NCI-H526 treated with DMSO at 0.1 percent for 48 hours (cell line): ENCODE measurements at regions not wholly inside any gene's neighbourhood (a gene's known extent, or its start where the extent isn't known, plus 50 kb on each side); places are given as distances from the start of the nearest gene placed in this dataset.
"Not testable (repeated sequence)": the region's sequence is repeated elsewhere in the genome, so short reads cannot be mapped to it uniquely, and the experiment has no call there.

Experiments used
- DNase-seq: peaks from one replicate; lab custom pipeline; 2025; lab: John Stamatoyannopoulos, UW

DNA sequence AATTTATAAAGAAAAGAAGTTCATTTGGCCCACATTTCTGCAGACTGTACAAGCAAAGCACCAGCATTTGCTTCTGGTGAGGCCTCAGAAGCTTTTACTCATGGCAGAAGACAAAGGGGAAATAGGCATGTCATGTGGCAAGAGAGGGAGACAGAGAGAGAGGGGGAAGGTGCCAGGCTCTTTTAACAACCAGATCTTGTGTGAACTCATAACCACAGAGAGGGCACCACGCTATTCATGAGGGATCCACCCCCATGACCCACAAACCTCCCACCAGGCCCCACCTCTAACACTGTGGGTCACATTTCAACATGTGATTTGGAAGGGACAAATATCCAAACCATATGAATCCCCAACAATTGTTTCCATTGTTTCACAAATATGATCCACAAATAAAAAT, 467.9 kb downstream of the SIPA1L2 start:
- DNase-seq: no peak

DNA sequence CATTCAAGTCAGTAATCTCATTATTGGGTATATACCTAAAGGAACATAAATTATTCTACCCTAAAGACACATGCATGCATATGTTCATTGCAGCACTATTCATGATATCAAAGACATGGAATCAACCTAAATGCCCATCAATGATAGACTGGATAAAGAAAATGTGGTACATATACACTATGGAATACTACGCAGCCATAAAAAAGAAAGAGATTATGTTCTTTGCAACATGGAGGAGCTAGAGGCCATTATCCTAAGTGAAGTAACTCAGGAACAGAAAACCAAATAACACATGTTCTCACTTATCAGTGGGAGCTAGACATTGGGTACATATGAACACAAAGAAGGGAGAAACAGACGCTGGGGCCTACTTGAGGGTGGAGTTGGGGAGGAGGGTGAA, 471.4 kb downstream of the SIPA1L2 start:
- DNase-seq: not testable (repeated sequence)

DNA sequence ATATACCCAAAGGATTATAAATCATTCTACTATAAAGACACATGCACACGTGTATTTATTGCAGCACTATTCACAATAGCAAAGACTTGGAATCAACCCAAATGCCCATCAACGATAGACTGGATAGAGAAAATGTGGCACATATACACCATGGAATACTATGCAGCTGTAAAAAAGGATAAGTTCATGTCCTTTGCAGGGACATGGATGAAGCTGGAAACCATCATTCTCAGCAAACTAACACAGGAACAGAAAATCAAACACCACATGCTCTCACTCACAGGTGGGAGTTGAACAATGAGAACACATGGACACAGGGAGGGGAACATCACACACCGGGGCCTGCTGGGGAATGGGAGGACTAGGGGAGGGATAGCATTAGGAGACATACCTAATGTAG, 473.9 kb downstream of the SIPA1L2 start:
- DNase-seq: not testable (repeated sequence)

DNA sequence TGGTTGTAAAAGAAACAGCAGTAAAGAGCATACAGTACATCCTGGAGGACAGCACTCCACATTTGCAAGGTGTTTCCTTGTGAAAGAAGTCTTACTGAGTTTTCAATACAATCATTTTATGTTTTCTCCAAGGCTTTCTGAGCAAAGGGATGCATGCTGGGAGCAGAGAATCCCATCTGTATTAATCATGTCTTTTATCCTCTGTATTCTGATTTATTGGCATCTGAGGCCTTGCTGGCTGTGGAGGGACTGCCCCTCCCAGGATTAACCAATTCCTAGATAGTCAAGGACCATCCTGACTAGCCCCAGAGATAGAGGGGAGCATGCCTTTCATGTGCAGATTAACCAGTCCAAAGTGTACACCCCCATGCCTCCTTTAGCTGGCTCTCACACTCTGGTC, 476.3 kb downstream of the SIPA1L2 start:
- no peak for DNase-seq

GRCh38 chr1:232150770-232151548, 479.0 kb downstream of the SIPA1L2 start:
- no peak for DNase-seq

GRCh38 chr1:232149287-232150201, 480.4 kb downstream of the SIPA1L2 start:
- DNase-seq: no peak

DNA sequence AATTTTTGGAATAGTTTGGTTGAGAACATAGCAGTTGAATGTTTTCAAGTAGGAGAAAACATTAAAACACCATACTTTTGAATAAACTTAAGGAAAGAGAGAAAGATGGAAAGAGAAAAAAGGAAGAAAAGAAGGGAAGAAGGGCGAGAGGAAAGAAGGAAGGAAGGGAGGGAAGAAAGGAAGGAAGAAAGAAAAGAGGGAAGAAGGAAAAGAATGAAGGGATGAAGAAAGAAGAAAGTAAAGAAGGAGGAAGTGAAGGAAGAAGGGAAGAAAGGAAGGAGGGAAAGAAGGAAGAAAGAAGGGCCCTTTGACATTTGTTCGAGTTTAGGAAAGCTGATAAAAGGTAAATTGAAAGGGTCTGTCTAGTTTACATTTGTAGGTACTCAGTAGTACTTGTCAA, 482.7 kb downstream of the SIPA1L2 start:
- no peak for DNase-seq

DNA sequence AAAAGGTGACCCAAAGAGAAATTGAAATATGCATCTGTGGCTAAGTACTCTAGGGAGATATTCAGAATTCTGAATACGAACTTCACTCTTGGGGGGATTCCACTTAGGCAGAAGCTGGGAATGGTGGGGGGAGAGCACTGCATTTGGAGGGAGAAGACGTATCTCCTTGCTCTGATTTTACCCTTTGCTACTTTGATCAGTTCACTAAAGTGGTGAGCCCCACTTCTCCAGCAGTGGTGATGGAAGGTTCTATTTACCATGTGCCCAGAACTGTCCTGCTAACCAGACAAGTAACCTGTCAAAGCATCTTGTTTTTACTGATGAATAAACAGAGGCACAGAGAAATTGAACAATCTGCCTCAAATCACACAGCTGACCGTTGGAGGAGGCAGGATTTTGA, 483.4 kb downstream of the SIPA1L2 start:
- no peak for DNase-seq

- no peak for DNase-seq
Measured at GRCh38 chr1:232145768-232146167, 484.2 kb downstream of the SIPA1L2 start.

GRCh38 chr1:232144696-232145230, 485.2 kb downstream of the SIPA1L2 start:
- no peak for DNase-seq

- DNase-seq: no peak
Measured at GRCh38 chr1:232143315-232143886, 486.5 kb downstream of the SIPA1L2 start.

GRCh38 chr1:232142403-232143314, 487.3 kb downstream of the SIPA1L2 start:
- no peak for DNase-seq

DNA sequence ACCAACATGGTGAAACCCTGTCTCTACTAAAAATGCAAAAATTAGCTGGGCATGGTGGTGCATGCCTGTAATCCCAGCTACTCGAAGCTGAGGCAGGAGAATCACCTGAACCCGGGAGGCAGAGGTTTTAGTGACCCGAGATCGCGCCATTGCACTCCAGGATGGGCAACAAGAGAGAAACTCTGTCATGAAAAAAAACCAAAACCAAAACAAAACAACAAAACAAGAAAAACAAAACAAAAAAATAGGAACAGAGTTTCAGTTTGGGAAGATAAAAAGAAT, 488.8 kb downstream of the SIPA1L2 start:
- DNase-seq: not testable (repeated sequence)

GRCh38 chr1:232140419-232141166, 489.3 kb downstream of the SIPA1L2 start:
- no peak for DNase-seq

DNA sequence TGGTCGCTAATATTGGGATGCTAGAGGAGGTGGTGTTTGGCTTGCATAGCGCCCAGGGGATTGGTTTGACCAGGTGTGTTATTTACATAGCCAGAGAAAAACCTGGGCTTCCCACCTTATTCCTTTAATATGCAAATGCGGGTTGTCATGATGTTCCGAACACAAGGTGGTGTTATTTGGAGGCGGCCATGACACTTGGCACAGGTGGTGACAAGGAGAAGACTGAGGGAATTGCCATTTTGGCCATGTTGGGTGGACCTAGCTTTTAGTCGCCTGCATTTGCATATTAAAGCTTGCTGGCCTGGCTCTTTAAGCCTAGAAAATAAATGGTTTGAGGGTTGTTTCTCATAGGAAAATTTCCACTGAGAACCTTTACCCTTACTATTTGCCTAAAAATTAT, 490.5 kb downstream of the SIPA1L2 start:
- DNase-seq: no peak

GRCh38 chr1:232138044-232138443, 491.9 kb downstream of the SIPA1L2 start:
- no peak for DNase-seq

GRCh38 chr1:232137066-232137465, 492.9 kb downstream of the SIPA1L2 start:
- no peak for DNase-seq

GRCh38 chr1:232136136-232136535, 493.8 kb downstream of the SIPA1L2 start:
- no peak for DNase-seq

DNA sequence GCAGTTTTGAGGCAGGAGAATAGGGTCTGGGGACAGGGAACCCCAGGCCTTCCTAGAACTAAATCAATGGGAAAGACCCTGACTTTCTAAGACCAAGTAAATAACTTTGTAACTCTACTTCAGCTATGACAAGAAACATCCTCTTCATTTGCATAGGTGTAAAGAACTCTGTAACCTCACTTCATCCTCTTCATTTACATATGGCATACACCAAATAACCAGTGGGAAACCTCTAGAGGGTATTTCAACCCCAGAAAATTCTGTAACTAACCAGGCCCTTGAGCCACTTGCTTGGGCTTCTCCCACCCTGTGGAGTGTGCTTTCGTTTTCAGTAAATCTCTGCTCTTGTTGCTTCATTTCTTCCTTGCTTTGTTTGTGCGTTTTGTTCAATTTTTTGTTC, 495.6 kb downstream of the SIPA1L2 start:
- no peak for DNase-seq

GRCh38 chr1:232132572-232132971, 497.4 kb downstream of the SIPA1L2 start:
- DNase-seq: no peak
